NCI-H524 (cell line): ENCODE measurements at regions not wholly inside any gene's neighbourhood (a gene's known extent, or its start where the extent isn't known, plus 50 kb on each side); places are given as distances from the start of the nearest gene placed in this dataset.

Experiments used
- DNase-seq, 2 experiments: peaks; one replicate each; lab custom pipeline; 2025; lab: John Stamatoyannopoulos, UW

- DNase-seq = peak in 1 of 2 experiments; percentile 36
Observed at GRCh38 chr3:193827871-193828270, 234.9 kb downstream of the OPA1 start.

- DNase-seq = no peak
Observed at GRCh38 chr3:193828477-193828876, 235.5 kb downstream of the OPA1 start.

GRCh38 chr3:193829781-193830180, 236.8 kb downstream of the OPA1 start:
- no peak for DNase-seq

- DNase-seq = no peak
Observed at GRCh38 chr3:193830791-193831191, 237.8 kb downstream of the OPA1 start.

GRCh38 chr3:193831495-193832455, 238.8 kb downstream of the OPA1 start:
- no peak for DNase-seq

- DNase-seq = no peak
Observed at GRCh38 chr3:193832833-193833413, 239.9 kb downstream of the OPA1 start.

- DNase-seq = no peak
Observed at GRCh38 chr3:193833592-193833991, 240.6 kb downstream of the OPA1 start.

- DNase-seq = peak in 1 of 2 experiments; percentile 43
Observed at GRCh38 chr3:193835414-193835813, 242.4 kb downstream of the OPA1 start.

GRCh38 chr3:193836511-193836910, 243.5 kb downstream of the OPA1 start:
- no peak for DNase-seq

GRCh38 chr3:193836918-193837317, 243.9 kb downstream of the OPA1 start:
- no peak for DNase-seq

- DNase-seq = no peak
Observed at GRCh38 chr3:193837347-193837827, 244.4 kb downstream of the OPA1 start.

- no peak for DNase-seq
Observed at GRCh38 chr3:193840111-193840641, 247.2 kb downstream of the OPA1 start.

- DNase-seq = no peak
Observed at GRCh38 chr3:193841581-193841980, 248.6 kb downstream of the OPA1 start.

- DNase-seq = no peak
Observed at GRCh38 chr3:193842029-193842798, 249.2 kb downstream of the OPA1 start.

GRCh38 chr3:193842832-193843473, 249.9 kb downstream of the OPA1 start:
- no peak for DNase-seq

GRCh38 chr3:193843474-193844301, 250.7 kb downstream of the OPA1 start:
- DNase-seq = no peak

- no peak for DNase-seq
Observed at GRCh38 chr3:193844472-193844871, 251.5 kb downstream of the OPA1 start.

GRCh38 chr3:193845144-193845543, 252.1 kb downstream of the OPA1 start:
- DNase-seq = no peak

GRCh38 chr3:193846569-193846968, 253.6 kb downstream of the OPA1 start:
- DNase-seq = no peak

GRCh38 chr3:193847402-193847801, 254.4 kb downstream of the OPA1 start:
- DNase-seq = no peak

- no peak for DNase-seq
Observed at GRCh38 chr3:193848547-193848946, 255.5 kb downstream of the OPA1 start.
